ENCODE measurements at regions not wholly inside any gene's neighbourhood (a gene's known extent, or its start where the extent isn't known, plus 50 kb on each side); places are given as distances from the start of the nearest gene placed in this dataset.

DNA sequence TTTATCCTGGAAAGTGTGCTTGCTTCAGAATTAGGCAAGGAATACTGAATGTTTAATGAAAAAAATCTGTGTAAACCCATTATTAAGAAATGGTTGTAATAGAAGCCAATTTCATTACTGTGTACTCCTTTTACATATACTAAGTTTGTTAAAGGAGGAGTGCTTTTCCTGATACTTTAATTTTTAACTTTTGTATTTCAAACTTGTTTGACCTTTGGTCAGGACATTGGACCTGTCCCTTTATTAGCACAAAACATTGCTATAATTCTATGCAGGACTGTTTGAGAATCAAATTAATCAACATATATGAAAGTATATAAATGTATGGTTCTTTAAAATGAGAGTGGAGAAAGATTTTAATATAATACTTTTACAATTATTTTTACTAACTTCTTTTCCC is 659.6 kb downstream of the TMTC2 start:
- Histone ChIP-seq H3K4me1 (replicated peaks in 1 of 4; ENCODE audit: control insufficient read depth in 3 of 4, insufficient read depth in 4 of 4, low read length in 3 of 4) (no peaks in the 10 kb centered on the region), H3K4ac (replicated peaks; ENCODE audit: insufficient read length, low read depth, low read length) (no peak overlapping the region), H2AK5ac (ENCODE audit: low read depth, low read length) (no peak overlapping the region), H3K9me3 (ENCODE audit: insufficient read depth in 2 of 2, low read depth in 1 of 2, low read length in 1 of 2) (no peaks in the 10 kb centered on the region), H2BK20ac (ENCODE audit: low read length) (no peak overlapping the region), H2BK12ac (ENCODE audit: low read depth, low read length) (no peak overlapping the region), H3K79me2 (ENCODE audit: control insufficient read depth in 1 of 2, insufficient read depth in 2 of 2, low read length in 2 of 2) (no peaks in the 10 kb centered on the region), H3K23ac (ENCODE audit: insufficient read length) (no peak overlapping the region), H4K8ac (ENCODE audit: extremely low read depth, insufficient read depth, low read length) (no peak overlapping the region), H3K4me2 (ENCODE audit: insufficient read depth in 1 of 2, low read depth in 2 of 2, low read length in 2 of 2) (no peak overlapping the region), H2BK120ac (replicated peaks; ENCODE audit: low read depth, low read length) (no peak overlapping the region), H4K91ac (replicated peaks; ENCODE audit: insufficient read length, low read length) (no peak overlapping the region), H2AFZ (ENCODE audit: low read length) (no peak overlapping the region), H2BK5ac (ENCODE audit: low read depth, low read length) (no peak overlapping the region), H3K23me2 (ENCODE audit: low read depth, low read length) (no peaks in the 10 kb centered on the region), H3K9ac (replicated peaks in 1 of 4; ENCODE audit: extremely low read depth in 1 of 4, low read depth in 3 of 4, low read length in 3 of 4) (no peak overlapping the region), H3K36me3 (ENCODE audit: control insufficient read depth in 2 of 4, insufficient read depth in 4 of 4, low read length in 3 of 4) (no peaks in the 10 kb centered on the region), H3K4me3 (ENCODE audit: extremely low read depth in 1 of 4, insufficient read depth in 2 of 4, low read depth in 3 of 4, low read length in 4 of 4) (no peak overlapping the region), H3K18ac (ENCODE audit: extremely low read depth, low read length) (no peak overlapping the region), H3K27me3 (replicated peaks in 1 of 4; ENCODE audit: control insufficient read depth in 3 of 4, extremely low read depth in 1 of 4, insufficient read depth in 3 of 4, low read length in 3 of 4) (no peaks in the 10 kb centered on the region), H3K79me1 (ENCODE audit: low read depth, low read length) (no peaks in the 10 kb centered on the region), H4K20me1 (replicated peaks in 1 of 2; ENCODE audit: control insufficient read depth in 1 of 2, insufficient read depth in 2 of 2, low read length in 2 of 2) (no peaks in the 10 kb centered on the region), H3K27ac (ENCODE audit: low read depth, low read length) (no peak overlapping the region), H2BK15ac (ENCODE audit: low read length) (no peak overlapping the region), H3K56ac (replicated peaks; ENCODE audit: insufficient read length, low read depth, low read length) (no peak overlapping the region), H3K14ac (ENCODE audit: insufficient read length) (no peak overlapping the region), H4K5ac (ENCODE audit: insufficient read length, low read depth, low read length) (no peak overlapping the region)
- no peak for FAIRE-seq
- no peak for TF ChIP-seq SIX5 (IDR thresholded peaks at IDR 0.05; ENCODE audit: low read depth, low read length)
- TF ChIP-seq SIN3A (conservative IDR thresholded peaks at IDR 0.05 in 1 of 2, IDR thresholded peaks at IDR 0.05 in 1 of 2; ENCODE audit: low read depth in 1 of 2, low read length in 2 of 2) = no peak
- no peak for TF ChIP-seq JUN (IDR thresholded peaks at IDR 0.05; ENCODE audit: low read depth, low read length)
- no peak for TF ChIP-seq EZH2 (IDR thresholded peaks at IDR 0.05; ENCODE audit: low read depth, low read length, severe bottlenecking)
- no peak for TF ChIP-seq SP2 (IDR thresholded peaks at IDR 0.05; ENCODE audit: low read length)
- TF ChIP-seq, protein P1, sequence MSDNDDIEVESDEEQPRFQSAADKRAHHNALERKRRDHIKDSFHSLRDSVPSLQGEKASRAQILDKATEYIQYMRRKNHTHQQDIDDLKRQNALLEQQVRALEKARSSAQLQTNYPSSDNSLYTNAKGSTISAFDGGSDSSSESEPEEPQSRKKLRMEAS (IDR thresholded peaks at IDR 0.05) = no peak
- TF ChIP-seq RBBP5 (IDR thresholded peaks at IDR 0.05; ENCODE audit: borderline replicate concordance, low read depth, low read length) = no peak
- TF ChIP-seq PHF8 (conservative IDR thresholded peaks at IDR 0.05; ENCODE audit: low read depth, low read length) = no peak
- TF ChIP-seq, protein P2, sequence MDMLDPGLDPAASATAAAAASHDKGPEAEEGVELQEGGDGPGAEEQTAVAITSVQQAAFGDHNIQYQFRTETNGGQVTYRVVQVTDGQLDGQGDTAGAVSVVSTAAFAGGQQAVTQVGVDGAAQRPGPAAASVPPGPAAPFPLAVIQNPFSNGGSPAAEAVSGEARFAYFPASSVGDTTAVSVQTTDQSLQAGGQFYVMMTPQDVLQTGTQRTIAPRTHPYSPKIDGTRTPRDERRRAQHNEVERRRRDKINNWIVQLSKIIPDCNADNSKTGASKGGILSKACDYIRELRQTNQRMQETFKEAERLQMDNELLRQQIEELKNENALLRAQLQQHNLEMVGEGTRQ (IDR thresholded peaks at IDR 0.05; ENCODE audit: low read length) = no peak
- no peak for TF ChIP-seq TAF7 (optimal IDR thresholded peaks at IDR 0.05; ENCODE audit: borderline replicate concordance, low read depth, low read length)
- TF ChIP-seq CTBP2 (IDR thresholded peaks at IDR 0.05; ENCODE audit: borderline replicate concordance, insufficient read depth, insufficient read length, low read length) = no peak
- CTCF ChIA-PET (ENCODE audit: partially characterized antibody) = no interaction called here
- no peak for DNase-seq (ENCODE audit: low read depth in 1 of 2, low spot score in 2 of 2)
- POLR2A ChIA-PET (ENCODE audit: partially characterized antibody) = no interaction called here

Measured in H1 (cell line).